Gastroesophageal sphincter (tissue), 4 donors: ENCODE measurements at regions not wholly inside any gene's neighbourhood (a gene's known extent, or its start where the extent isn't known, plus 50 kb on each side); places are given as distances from the start of the nearest gene placed in this dataset.
A peak's percentile ranks its signal among the peaks of the same experiment; 100 is the strongest.

Source experiments
- ATAC-seq: fragments of 150-250 bp; one replicate; pipeline ENCODE4 v1.9.1; 2016; ENCODE audit warnings: mild to moderate bottlenecking, moderate library complexity
- H3K27ac ChIP-seq, 4 donors: fragments of 200-600 bp; sonication (generic) in 3 of 4; 1 replicate in 3 of 4; 2 replicates in 1 of 4; pipeline ENCODE4 v1.5.1; 2016 to 2019
- H3K27me3 ChIP-seq: fragments of 200-600 bp; sonication (generic); one replicate; pipeline ENCODE4 v1.5.1; 2019
- H3K36me3 ChIP-seq, 2 donors: fragments of 200-600 bp; sonication (generic); one replicate each; pipeline ENCODE4 v1.5.1; 2019; ENCODE audit warnings: control low read depth in 1 of 2
- H3K4me1 ChIP-seq, 3 donors: fragments of 200-600 bp; sonication (generic); 1 replicate in 2 of 3; 2 replicates in 1 of 3; pipeline ENCODE4 v1.5.1; 2016 to 2019; ENCODE audit warnings: control low read depth in 2 of 3
- H3K4me3 ChIP-seq, 2 donors: fragments of 200-600 bp; sonication (generic); one replicate each; pipeline ENCODE4 v1.5.1; 2019; ENCODE audit warnings: mild to moderate bottlenecking in 1 of 2, moderate library complexity in 1 of 2
- H3K9me3 ChIP-seq, 3 donors: fragments of 200-600 bp; sonication (generic); one replicate each; pipeline ENCODE4 v1.5.1; 2017 to 2019; ENCODE audit warnings: control low read depth in 2 of 3
- CTCF ChIP-seq, 4 experiments: fragments of 200-600 bp in 2 of 4; fragments of 450-650 bp in 2 of 4; sonication (generic) in 1 of 4; IDR thresholded peaks; one replicate each; pipeline ENCODE4 v1.5.1; 2017 to 2019; ENCODE audit warnings: antibody characterized with exemption in 4 of 4, mild to moderate bottlenecking in 2 of 4, moderate library complexity in 2 of 4
- EP300 ChIP-seq: sonication (generic); formaldehyde crosslinking; IDR thresholded peaks from one replicate; pipeline ENCODE4 v1.6.1; 2017; ENCODE audit warnings: antibody characterized with exemption, mild to moderate bottlenecking
- POLR2A ChIP-seq, 2 donors: fragments of 450-650 bp; IDR thresholded peaks; one replicate each; pipeline ENCODE4 v1.6.1; 2017; ENCODE audit warnings: antibody characterized with exemption in 2 of 2, mild to moderate bottlenecking in 2 of 2, moderate library complexity in 1 of 2
- POLR2AphosphoS5 ChIP-seq: sonication (generic); formaldehyde crosslinking; IDR thresholded peaks from one replicate; pipeline ENCODE4 v1.6.1; 2017; ENCODE audit warnings: antibody characterized with exemption
- WGBS, 2 donors: methylation state at CpG; one replicate each; pipeline ENCODE4 v1.1.5; 2018; ENCODE audit warnings: low coverage in 1 of 2; 5-methylcytosine and 5-hydroxymethylcytosine counted together

- peak; percentile 95 for ATAC-seq
- Histone ChIP-seq H3K27ac (peak overlapping the region in 1 of 4 donors; percentile 38), H3K4me3 (no peak overlapping the region), H3K27me3 (peaks cover 8% of the 10 kb centered on the region), H3K9me3 (no peaks in the 10 kb centered on the region), H3K4me1 (peaks cover 0 to 4% (median 0%) of the 10 kb centered on the region in 3 donors), H3K36me3 (no peaks in the 10 kb centered on the region)
- TF ChIP-seq POLR2AphosphoS5 (peak; percentile 96), CTCF (IDR thresholded peaks at IDR 0.05) (no peak), POLR2A (IDR thresholded peaks at IDR 0.05) (no peak)
Measured at GRCh38 chr15:96428742-96429141, 98.2 kb downstream of the NR2F2 start.

DNA sequence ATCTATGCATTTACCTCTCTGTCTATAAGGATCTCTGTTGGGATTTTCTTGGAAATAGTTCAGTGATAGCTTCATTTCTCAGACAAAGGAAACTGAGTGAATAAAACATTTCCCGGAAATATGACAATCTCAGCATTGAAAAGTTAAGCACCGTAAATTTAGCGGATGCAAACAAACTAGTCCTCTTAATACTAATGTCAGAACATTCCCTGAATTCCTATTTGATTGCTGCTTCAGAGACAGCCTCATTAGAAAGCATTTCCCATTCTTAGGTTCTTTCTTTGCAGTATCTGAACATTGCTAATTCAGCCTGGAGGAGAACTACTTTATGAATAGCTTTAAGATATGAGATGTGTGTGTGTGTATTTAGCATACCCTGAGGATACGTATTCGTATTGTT, 101.3 kb downstream of the NR2F2 start:
- 81 to 88% methylated on average over 5 of the region's 5 CpGs for WGBS, 2 donors
- Histone ChIP-seq H3K4me3 (no peak overlapping the region), H3K36me3 (no peaks in the 10 kb centered on the region), H3K27me3 (no peaks in the 10 kb centered on the region), H3K27ac (no peak overlapping the region), H3K4me1 (peaks cover 0 to 4% (median 0%) of the 10 kb centered on the region in 3 donors), H3K9me3 (no peaks in the 10 kb centered on the region)
- no peak for ATAC-seq
- TF ChIP-seq POLR2A (IDR thresholded peaks at IDR 0.05) (no peak), CTCF (IDR thresholded peaks at IDR 0.05) (no peak), POLR2AphosphoS5 (no peak), EP300 (no peak)

GRCh38 chr15:96435022-96435421, 104.5 kb downstream of the NR2F2 start:
- TF ChIP-seq EP300 (no peak), POLR2A (IDR thresholded peaks at IDR 0.05) (no peak), POLR2AphosphoS5 (no peak), CTCF (IDR thresholded peaks at IDR 0.05) (no peak)
- ATAC-seq = no peak
- Histone ChIP-seq H3K27me3 (no peaks in the 10 kb centered on the region), H3K4me1 (no peaks in the 10 kb centered on the region), H3K4me3 (no peak overlapping the region), H3K9me3 (no peaks in the 10 kb centered on the region), H3K27ac (no peak overlapping the region), H3K36me3 (no peaks in the 10 kb centered on the region)
- 76 to 83% methylated on average over 2 to 3 of the region's 4 CpGs for WGBS, 2 donors

GRCh38 chr15:96435841-96436240, 105.3 kb downstream of the NR2F2 start:
- WGBS, 2 donors = 93 to 94% methylated on average over 2 to 3 of the region's 3 CpGs
- Histone ChIP-seq H3K4me3 (no peak overlapping the region), H3K4me1 (no peaks in the 10 kb centered on the region), H3K27ac (no peak overlapping the region), H3K9me3 (no peaks in the 10 kb centered on the region), H3K36me3 (no peaks in the 10 kb centered on the region), H3K27me3 (no peaks in the 10 kb centered on the region)
- TF ChIP-seq POLR2A (IDR thresholded peaks at IDR 0.05) (no peak), POLR2AphosphoS5 (no peak), CTCF (IDR thresholded peaks at IDR 0.05) (no peak), EP300 (no peak)
- ATAC-seq = no peak

DNA sequence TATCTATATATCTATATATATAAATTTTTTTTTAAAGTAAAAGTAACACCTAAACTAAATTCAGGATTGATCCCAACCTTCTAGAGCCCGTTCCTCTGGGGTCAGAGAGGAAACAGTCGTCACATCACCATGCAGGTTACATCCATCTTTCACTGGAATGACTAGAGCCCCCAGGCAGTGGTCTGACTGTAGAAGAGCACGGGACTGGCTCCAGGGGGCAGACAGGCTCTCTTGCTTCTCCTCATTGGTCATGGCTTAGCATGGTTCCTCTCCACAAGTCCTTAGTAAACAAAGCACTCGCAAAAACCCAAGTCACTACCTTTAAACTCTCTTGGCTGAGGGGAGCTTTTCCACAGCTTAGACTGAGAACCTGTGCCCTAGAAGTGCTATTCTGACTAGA, 110.5 kb downstream of the NR2F2 start:
- Histone ChIP-seq H3K4me3 (no peak overlapping the region), H3K27me3 (peaks cover 11% of the 10 kb centered on the region), H3K27ac (no peak overlapping the region), H3K36me3 (no peaks in the 10 kb centered on the region), H3K4me1 (no peaks in the 10 kb centered on the region), H3K9me3 (no peaks in the 10 kb centered on the region)
- ATAC-seq = no peak
- WGBS, 2 donors = 78 to 90% methylated on average over 2 to 4 of the region's 4 CpGs
- no peak for TF ChIP-seq EP300
- TF ChIP-seq CTCF (IDR thresholded peaks at IDR 0.05) = no peak
- TF ChIP-seq POLR2AphosphoS5 = no peak
- no peak for TF ChIP-seq POLR2A (IDR thresholded peaks at IDR 0.05)
